HG02798 (cell line): ENCODE measurements at regions not wholly inside any gene's neighbourhood (a gene's known extent, or its start where the extent isn't known, plus 50 kb on each side); places are given as distances from the start of the nearest gene placed in this dataset.

Source experiments
- ATAC-seq: cut with Tn5 transposase; IDR thresholded peaks from one replicate; pipeline ENCODE4 v1.9.1; 2021; ENCODE audit warnings: mild to moderate bottlenecking; ENCODE audit not compliant: unreplicated experiment, poor library complexity

- ATAC-seq, result peak; percentile 55
Measured at GRCh38 chr11:127493330-127494022, 492.9 kb upstream of the KIRREL3 start.

GRCh38 chr11:127492029-127492428 lies 491.5 kb upstream of the KIRREL3 start:
- no peak for ATAC-seq

- ATAC-seq, result no peak
Measured at GRCh38 chr11:127491589-127491988, 491.0 kb upstream of the KIRREL3 start.

GRCh38 chr11:127490896-127491295 lies 490.3 kb upstream of the KIRREL3 start:
- no peak for ATAC-seq

- no peak for ATAC-seq
Measured at GRCh38 chr11:127485541-127485940, 485.0 kb upstream of the KIRREL3 start.

GRCh38 chr11:127481391-127481790 lies 480.8 kb upstream of the KIRREL3 start:
- ATAC-seq, result no peak

- no peak for ATAC-seq
Measured at GRCh38 chr11:127478826-127479225, 478.3 kb upstream of the KIRREL3 start.

- no peak for ATAC-seq
Measured at GRCh38 chr11:127474766-127475165, 474.2 kb upstream of the KIRREL3 start.

- ATAC-seq, result no peak
Measured at GRCh38 chr11:127472505-127472904, 471.9 kb upstream of the KIRREL3 start.

- ATAC-seq, result no peak
Measured at GRCh38 chr11:127471662-127472061, 471.1 kb upstream of the KIRREL3 start.

GRCh38 chr11:127470306-127470884 lies 469.8 kb upstream of the KIRREL3 start:
- no peak for ATAC-seq

- ATAC-seq, result no peak
Measured at GRCh38 chr11:127464325-127464724, 463.8 kb upstream of the KIRREL3 start.

GRCh38 chr11:127462065-127462344 lies 461.4 kb upstream of the KIRREL3 start:
- no peak for ATAC-seq

GRCh38 chr11:127461241-127462064 lies 460.9 kb upstream of the KIRREL3 start:
- ATAC-seq, result no peak

GRCh38 chr11:127458561-127458960 lies 458.0 kb upstream of the KIRREL3 start:
- ATAC-seq, result no peak

GRCh38 chr11:127454856-127455255 lies 454.3 kb upstream of the KIRREL3 start:
- no peak for ATAC-seq

GRCh38 chr11:127452533-127452932 lies 452.0 kb upstream of the KIRREL3 start:
- ATAC-seq, result no peak

GRCh38 chr11:127451861-127452260 lies 451.3 kb upstream of the KIRREL3 start:
- no peak for ATAC-seq

GRCh38 chr11:127448101-127448500 lies 447.5 kb upstream of the KIRREL3 start:
- no peak for ATAC-seq

GRCh38 chr11:127445476-127445875 lies 444.9 kb upstream of the KIRREL3 start:
- ATAC-seq, result no peak

- no peak for ATAC-seq
Measured at GRCh38 chr11:127443297-127443696, 442.7 kb upstream of the KIRREL3 start.

GRCh38 chr11:127440616-127441015 lies 440.0 kb upstream of the KIRREL3 start:
- ATAC-seq, result no peak
